ENCODE measurements at regions not wholly inside any gene's neighbourhood (a gene's known extent, or its start where the extent isn't known, plus 50 kb on each side); places are given as distances from the start of the nearest gene placed in this dataset.

GRCh38 chr10:117727421-117727820 lies 184.9 kb downstream of the EMX2 start:
- Histone ChIP-seq H2AFZ (ENCODE audit: low read depth) (no peak overlapping the region), H3K36me3 (replicated peaks in 1 of 2; ENCODE audit: control insufficient read depth in 1 of 2, insufficient read depth in 2 of 2, low read length in 1 of 2) (no peaks in the 10 kb centered on the region), H3K4me2 (no peak overlapping the region), H4K20me1 (ENCODE audit: insufficient read depth) (no peaks in the 10 kb centered on the region), H3K9ac (no peak overlapping the region), H3K4me3 (ENCODE audit: low read depth in 2 of 2, low read length in 1 of 2) (no peak overlapping the region), H3K27ac (ENCODE audit: low read depth in 2 of 2, low read length in 1 of 2) (no peak overlapping the region), H3K9me2 (no peaks in the 10 kb centered on the region), H3K79me2 (ENCODE audit: insufficient read depth) (no peaks in the 10 kb centered on the region), H3K27me3 (ENCODE audit: insufficient read depth) (no peaks in the 10 kb centered on the region), H3K9me3 (no peaks in the 10 kb centered on the region), H3F3A (replicated peaks; ENCODE audit: insufficient read depth) (no peaks in the 10 kb centered on the region), H3K4me1 (ENCODE audit: control insufficient read depth in 1 of 2, insufficient read depth in 2 of 2, low read depth in 1 of 2, low read length in 1 of 2) (peaks cover 0 to 3% of the 10 kb centered on the region in 2 experiments; a peak in 1 of 4 replicates)
- ChIA-PET CTCF (interaction anchor here (1.5 kb wide), 1 partner anchor 15 kb away, joined by 3 read pairs; no protein-coding TSS in a partner anchor), POLR2A (no interaction called here)
- 21% methylated on average over 4 of the region's 4 CpGs for WGBS (ENCODE audit: low lambda C conversion rate)
- TF ChIP-seq SIN3A (IDR thresholded peaks at IDR 0.05; ENCODE audit: borderline replicate concordance, low read depth, low read length) (no peak), ELF1 (IDR thresholded peaks at IDR 0.05) (no peak), POLR2AphosphoS5 (IDR thresholded peaks at IDR 0.05; ENCODE audit: low read depth, low read length) (no peak), RCOR1 (IDR thresholded peaks at IDR 0.05; ENCODE audit: low read length) (no peak), SMC3 (IDR thresholded peaks at IDR 0.05; ENCODE audit: low read depth, low read length) (no peak), EZH2phosphoT487 (IDR thresholded peaks at IDR 0.05; ENCODE audit: borderline replicate concordance, low read depth) (no peak)
- no peak for DNase-seq

DNA sequence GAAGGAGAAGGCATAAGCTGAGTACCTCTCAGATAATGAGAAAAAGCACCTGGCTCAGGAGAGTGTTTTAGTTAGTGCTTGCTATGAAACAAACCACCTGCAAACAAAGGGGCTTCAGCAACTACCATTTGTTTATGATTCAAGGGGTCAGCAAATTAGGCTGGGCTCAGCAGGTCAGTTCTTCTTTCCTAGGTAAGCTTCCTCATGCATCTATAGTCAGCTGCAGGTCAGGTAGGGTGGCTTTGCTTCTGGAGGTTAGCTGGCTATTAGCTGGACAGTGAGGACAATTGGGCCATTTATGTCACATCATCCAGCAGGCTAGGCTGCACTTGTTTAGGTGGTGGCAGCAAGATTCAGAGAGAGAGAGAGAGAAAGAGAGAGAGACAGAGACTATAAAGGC lies 185.5 kb downstream of the EMX2 start:
- ChIA-PET CTCF (interaction anchor here (1.5 kb wide), 1 partner anchor 14 kb away, joined by 3 read pairs; no protein-coding TSS in a partner anchor), POLR2A (no interaction called here)
- no peak for DNase-seq

More for the DNA sequence above, 185.5 kb downstream of the EMX2 start:
- no peak overlapping the region for H3K27ac ChIP-seq (ENCODE audit: low read depth in 2 of 2, low read length in 1 of 2)
- TF ChIP-seq GABPA (IDR thresholded peaks at IDR 0.05; ENCODE audit: low read depth) (no peak), TCF12 (IDR thresholded peaks at IDR 0.05) (no peak), RXRA (IDR thresholded peaks at IDR 0.05; ENCODE audit: borderline replicate concordance, low read depth) (no peak), MEF2A (IDR thresholded peaks at IDR 0.05; ENCODE audit: borderline replicate concordance, low read depth) (no peak), TEAD4 (IDR thresholded peaks at IDR 0.05; ENCODE audit: borderline replicate concordance, insufficient read depth) (no peak), MAX (IDR thresholded peaks at IDR 0.05; ENCODE audit: low read depth) (no peak), SIN3A (IDR thresholded peaks at IDR 0.05; ENCODE audit: borderline replicate concordance, low read depth, low read length) (no peak), POLR2AphosphoS5 (IDR thresholded peaks at IDR 0.05; ENCODE audit: low read depth, low read length) (no peak), FOSL2 (IDR thresholded peaks at IDR 0.05; ENCODE audit: borderline replicate concordance, low read depth) (no peak), RCOR1 (IDR thresholded peaks at IDR 0.05; ENCODE audit: low read length) (no peak), FOXM1 (IDR thresholded peaks at IDR 0.05; ENCODE audit: low read depth) (no peak), CHD2 (IDR thresholded peaks at IDR 0.05; ENCODE audit: low read length, partially characterized antibody) (no peak), YY1 (IDR thresholded peaks at IDR 0.05; ENCODE audit: low read depth) (no peak), GATA2 (CRISPR knock-in tag; IDR thresholded peaks at IDR 0.05) (no peak), EZH2phosphoT487 (IDR thresholded peaks at IDR 0.05; ENCODE audit: borderline replicate concordance, low read depth) (no peak)
- TF ChIP-seq, protein P1, sequence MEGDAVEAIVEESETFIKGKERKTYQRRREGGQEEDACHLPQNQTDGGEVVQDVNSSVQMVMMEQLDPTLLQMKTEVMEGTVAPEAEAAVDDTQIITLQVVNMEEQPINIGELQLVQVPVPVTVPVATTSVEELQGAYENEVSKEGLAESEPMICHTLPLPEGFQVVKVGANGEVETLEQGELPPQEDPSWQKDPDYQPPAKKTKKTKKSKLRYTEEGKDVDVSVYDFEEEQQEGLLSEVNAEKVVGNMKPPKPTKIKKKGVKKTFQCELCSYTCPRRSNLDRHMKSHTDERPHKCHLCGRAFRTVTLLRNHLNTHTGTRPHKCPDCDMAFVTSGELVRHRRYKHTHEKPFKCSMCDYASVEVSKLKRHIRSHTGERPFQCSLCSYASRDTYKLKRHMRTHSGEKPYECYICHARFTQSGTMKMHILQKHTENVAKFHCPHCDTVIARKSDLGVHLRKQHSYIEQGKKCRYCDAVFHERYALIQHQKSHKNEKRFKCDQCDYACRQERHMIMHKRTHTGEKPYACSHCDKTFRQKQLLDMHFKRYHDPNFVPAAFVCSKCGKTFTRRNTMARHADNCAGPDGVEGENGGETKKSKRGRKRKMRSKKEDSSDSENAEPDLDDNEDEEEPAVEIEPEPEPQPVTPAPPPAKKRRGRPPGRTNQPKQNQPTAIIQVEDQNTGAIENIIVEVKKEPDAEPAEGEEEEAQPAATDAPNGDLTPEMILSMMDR (IDR thresholded peaks at IDR 0.05): no peak
- H3K9me2 ChIP-seq: no peaks in the 10 kb centered on the region
- no peaks in the 10 kb centered on the region for H3K9me3 ChIP-seq
- no peak overlapping the region for H2AFZ ChIP-seq (ENCODE audit: low read depth)
- no peaks in the 10 kb centered on the region for H4K20me1 ChIP-seq (ENCODE audit: insufficient read depth)
- no peak overlapping the region for H3K4me2 ChIP-seq
- no peaks in the 10 kb centered on the region for H3F3A ChIP-seq (replicated peaks; ENCODE audit: insufficient read depth)
- H3K4me3 ChIP-seq (ENCODE audit: low read depth in 2 of 2, low read length in 1 of 2): no peak overlapping the region
- H3K79me2 ChIP-seq (ENCODE audit: insufficient read depth): no peaks in the 10 kb centered on the region
- peaks cover 0 to 3% of the 10 kb centered on the region in 2 experiments; a peak in 1 of 4 replicates for H3K4me1 ChIP-seq (ENCODE audit: control insufficient read depth in 1 of 2, insufficient read depth in 2 of 2, low read depth in 1 of 2, low read length in 1 of 2)
- H3K9ac ChIP-seq: no peak overlapping the region
- no peaks in the 10 kb centered on the region for H3K27me3 ChIP-seq (ENCODE audit: insufficient read depth)
- H3K36me3 ChIP-seq (replicated peaks in 1 of 2; ENCODE audit: control insufficient read depth in 1 of 2, insufficient read depth in 2 of 2, low read length in 1 of 2): no peaks in the 10 kb centered on the region

Measured in SK-N-SH (cell line).